ENCODE measurements at regions not wholly inside any gene's neighbourhood (a gene's known extent, or its start where the extent isn't known, plus 50 kb on each side); places are given as distances from the start of the nearest gene placed in this dataset.
"Not testable (repeated sequence)": the region's sequence is repeated elsewhere in the genome, so short reads cannot be mapped to it uniquely, and the experiment has no call there.

DNA sequence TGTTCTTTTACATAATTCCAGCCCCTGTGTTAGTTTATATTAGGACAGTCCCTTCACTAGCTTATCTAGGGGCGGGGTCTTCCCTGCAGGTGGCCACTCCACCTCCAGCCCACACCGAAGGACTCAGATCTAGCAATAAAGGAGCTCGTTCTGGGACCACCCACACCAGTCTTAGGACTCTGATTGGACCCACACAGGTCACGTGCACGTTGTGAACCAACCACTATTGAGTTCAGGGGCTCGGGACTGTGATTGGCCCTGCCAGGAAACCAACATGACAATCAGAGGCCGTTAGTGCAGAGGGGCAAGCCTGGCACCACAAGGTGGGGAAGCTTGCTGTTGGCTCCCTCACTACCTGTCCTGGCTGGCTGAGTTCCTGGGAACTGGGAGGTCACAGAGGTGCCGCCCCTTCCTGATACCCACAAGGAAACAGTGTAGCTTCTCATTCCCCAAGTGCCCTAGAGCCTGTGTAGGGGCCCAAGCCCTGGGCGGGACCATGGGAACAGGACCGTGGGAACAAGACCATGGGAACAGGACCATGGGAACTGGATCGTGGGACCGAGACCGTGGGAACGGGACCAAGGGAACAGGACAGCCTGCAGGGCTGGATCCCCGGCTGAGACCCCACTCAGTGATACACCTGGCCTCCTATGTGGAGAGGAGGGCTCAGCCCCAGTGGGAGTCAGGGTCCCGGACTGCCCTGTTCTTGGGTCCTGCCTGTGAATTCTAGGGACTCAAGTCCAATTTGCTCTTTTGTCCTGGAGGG is 297.8 kb downstream of the ADGRD1 start:
- DNase-seq, result no peak

DNA sequence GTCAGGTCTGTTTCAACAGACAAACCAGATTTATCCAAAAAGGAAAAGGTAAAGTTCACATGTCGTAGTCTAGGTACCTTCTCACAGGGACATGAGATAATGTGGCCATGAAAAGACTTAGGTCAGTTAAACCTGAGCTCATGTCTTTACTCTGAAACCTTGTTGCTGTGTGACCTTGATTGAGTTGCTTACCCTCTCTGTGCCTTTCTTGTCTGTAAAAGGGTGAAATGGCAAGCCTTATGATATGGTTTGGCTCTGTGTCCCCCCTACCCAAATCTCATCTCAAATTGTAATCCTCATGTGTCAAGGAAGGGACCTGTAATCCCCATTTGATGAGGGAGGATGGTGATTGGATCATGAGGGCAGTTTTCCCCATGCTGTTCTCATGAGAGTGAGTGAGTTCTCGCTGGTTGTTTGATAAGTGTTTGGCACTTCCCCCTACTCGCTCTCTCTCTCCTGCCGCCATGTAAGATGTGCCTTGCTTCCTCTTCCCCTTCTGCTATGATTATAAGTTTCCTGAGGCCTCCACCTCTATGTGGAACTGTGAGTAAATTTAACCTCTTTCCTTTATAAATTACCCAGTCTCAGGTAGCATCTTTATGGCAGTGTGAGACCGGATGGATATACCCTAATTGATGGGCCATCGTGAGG is 299.8 kb downstream of the ADGRD1 start:
- DNase-seq, result no peak

DNA sequence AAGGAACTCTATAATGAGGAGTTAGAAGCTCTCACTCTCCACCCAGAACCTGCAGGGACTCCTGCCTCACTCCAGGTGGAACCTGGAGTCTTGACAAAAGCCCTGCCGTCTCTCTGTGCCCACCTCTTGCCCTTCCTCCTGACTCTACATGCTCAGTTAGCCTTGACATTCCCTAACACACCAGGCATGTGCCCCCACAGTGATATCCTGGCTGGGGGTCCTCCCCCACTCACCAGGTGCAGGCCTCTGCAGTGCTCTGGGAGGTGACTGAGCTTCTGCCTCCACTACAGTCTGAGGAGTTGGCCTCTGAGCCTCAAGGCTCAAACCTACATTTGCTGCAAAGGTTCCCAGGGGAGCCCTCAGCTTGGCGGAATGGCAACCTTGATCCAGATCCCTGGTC is 300.7 kb downstream of the ADGRD1 start:
- no peak for DNase-seq

DNA sequence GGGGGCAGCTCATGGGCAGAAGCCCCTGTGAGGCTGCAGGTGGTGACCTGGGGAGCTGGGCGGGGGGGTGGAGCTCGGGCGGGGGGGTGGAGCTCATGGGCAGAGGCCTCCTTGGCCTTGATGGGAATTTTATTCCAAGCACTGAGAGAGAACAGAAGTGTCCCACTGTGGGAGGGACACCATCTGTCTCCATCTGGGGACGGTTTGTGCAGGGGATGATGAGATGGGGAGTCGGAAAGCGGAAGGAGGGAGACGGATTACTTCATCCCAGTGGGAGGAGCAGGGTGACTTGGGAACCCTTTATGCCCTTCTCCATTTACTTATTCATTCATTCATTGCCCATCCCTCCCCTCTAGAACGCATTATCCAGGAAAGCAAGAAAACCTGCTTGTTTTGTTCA is 304.7 kb downstream of the ADGRD1 start:
- no peak for DNase-seq

DNA sequence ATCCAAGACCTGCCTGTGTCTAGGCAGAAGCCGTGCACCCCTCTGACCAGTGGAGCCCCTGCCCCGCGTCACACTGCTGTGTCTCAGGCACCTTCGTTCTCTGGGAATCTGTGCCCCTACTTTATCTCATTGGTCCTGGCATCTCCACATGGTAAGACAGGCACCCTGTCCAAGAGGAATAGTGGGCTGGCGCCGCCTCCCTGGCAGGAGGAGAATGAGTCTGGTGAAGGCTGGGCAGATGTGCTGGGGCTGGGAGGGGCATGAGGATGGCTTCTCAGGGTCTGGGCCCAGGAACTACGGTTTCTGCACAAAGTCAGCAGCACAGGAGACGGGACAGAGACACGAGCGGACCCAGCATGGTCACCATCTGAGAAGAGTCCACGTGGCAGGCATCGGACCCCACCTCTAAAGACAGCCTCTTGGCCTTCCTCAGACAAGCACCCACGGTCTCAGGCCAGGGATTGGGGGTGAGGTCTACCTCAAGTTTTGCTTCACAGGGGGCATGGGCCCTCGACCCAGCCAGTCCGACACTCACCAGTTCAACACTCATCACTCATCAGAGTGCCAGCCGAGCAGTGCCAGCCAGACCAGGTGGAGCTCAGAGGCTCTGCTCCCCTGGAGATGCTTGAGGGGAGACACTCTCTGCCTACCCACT is 306.7 kb downstream of the ADGRD1 start:
- DNase-seq, result no peak

DNA sequence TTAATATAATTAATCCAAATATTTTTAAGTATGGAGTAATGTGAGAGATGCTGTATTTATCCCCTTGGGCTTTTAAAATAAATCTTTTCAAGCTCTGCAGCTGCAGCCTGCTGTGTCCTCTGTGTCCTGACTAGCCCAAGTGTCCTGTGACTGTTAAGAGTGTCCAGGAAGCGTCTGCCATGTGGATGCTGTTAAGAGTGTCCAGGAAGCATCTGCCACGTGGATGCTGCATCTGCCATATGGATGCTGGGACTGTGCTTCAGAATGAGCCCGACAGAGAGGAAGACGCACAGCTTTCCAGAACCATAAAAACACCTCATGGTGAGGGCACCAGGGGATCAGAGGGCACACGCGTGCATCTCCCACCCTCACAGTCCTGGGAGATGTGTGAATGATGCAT is 307.2 kb downstream of the ADGRD1 start:
- DNase-seq, result no peak

DNA sequence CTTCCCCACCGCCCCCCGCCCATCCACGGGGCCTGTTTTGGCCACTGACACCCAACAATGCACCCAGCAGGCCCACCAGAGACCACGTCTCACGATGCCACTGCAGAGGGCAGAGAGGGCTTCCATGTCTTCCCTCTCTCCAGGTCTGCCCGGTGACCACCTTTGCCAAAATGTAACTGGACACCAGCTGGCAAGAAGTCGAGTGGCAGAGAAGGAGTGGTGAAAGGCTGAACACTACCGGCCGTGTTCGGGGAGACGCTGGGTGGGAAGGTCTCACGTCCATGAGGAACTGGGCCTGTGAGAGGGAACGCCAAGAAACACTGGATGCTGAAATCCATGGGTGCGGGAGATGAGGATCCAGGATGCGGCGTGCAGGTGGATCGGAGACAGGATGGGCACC is 308.2 kb downstream of the ADGRD1 start:
- no peak for DNase-seq

DNA sequence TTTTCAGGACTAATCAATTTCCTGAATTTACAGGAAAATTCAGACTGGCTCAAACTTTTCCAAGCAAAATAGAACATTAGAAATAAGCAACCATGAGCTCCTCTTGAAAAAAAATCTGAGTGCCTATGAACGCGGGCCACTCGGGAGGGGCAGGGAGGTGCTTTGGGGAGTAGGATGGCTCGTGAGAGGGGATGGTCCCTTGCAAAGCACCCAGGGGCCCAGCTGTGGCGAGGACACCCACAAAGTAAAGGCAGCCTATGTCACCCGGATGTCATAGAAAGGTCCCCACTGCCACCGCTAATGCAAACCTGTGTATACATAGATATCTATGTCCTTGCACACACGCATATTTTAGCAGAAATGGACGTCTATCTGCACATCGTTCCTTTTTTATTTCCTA is 309.9 kb downstream of the ADGRD1 start:
- no peak for DNase-seq

DNA sequence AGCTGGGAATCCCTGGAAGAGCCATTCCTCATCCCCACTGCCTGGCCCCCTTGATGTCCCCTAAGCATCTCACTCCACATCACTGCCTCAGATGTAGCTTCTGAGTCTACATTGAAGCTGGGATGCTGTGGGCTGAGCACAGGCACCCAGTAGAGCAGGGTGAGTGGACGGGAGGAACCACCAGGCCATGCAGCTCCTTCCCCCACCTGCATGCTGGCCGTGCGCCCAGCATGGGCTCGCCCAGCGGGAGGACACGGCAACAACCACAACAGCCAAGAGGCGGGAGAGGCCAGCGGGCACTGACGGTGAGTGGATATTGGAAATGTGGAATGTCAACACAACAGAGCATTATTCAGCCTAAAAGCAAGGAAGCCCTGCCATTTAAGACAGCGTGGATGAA is 310.9 kb downstream of the ADGRD1 start:
- no peak for DNase-seq

DNA sequence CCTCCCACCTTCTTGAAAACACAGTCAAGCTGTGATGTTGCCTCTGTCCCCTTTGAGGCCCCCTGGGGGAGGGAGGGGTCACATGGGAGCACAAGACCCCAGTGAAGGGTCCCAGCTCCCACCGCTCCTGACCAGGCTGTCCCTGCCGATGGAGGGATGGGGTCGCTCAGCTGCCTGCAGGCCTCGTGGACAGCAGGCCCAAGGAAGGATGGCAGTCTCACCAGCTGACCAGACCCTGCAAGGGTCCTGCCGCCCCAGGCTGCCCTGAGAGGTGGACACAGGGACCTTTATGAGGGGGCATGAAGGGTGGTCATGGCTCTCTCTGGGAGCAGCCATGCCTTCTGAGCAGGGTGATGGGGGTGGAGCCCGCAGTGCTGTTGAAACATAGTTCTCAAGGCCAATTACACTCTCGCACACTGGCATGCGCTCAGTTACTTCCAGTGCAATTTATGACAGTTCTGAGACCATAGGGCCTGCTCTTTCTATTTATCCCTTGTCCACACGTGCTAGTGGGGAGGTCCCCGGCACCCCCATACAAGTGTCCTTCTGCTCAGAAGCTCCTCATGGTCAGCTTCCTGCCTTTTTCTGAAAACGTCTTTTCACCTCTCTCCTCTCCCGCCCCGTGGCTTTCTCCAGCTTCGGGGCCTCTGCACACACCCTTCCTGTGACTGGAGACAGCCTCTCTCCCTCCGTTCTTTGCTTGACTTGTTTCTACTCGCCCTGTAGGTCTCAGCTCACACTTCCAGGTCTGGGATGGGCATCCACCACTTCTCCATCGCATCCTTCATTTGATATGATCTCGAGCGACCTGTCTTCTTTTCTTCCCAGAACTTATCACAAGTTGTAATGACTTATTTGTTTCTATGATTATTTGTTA is 313.1 kb downstream of the ADGRD1 start:
- DNase-seq, result no peak

DNA sequence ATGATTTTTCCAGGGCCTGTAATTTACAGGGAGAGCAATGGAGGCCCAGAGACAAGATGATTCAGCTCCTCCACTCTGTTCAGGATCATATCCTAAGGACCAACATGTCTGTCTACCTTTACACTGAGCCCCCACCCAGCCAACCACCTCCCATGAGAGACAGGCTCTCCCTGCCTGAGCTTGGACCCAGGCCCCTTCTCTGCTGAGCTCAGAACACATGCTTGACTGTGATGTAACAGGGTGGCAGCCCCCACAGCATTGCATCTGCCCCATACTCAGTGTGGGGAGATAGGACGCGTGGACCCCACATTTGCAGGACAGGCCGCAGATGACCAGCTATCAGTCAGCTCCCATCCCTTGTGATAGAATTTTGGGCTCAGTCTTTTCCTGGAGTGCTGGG is 313.9 kb downstream of the ADGRD1 start:
- DNase-seq, result no peak

DNA sequence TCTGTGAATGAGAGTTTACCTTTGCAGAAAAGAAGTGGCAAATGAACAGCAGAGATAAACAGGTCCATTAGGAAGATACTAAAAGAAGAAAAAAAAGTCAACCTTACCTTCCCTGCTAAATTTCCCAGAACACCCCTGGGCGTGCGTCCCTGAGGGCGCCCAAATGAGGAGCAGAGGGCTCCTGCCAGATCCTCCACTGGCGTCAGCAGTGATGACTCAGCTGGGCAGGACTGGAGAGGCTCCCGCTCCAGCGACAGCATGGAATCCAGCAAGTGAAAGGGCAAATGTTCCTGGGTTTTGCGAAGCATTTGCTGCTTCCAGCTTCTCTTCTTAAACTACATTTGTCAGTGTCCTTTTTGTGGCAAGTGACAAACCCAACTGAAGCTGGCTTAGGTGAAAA is 314.4 kb downstream of the ADGRD1 start:
- not testable (repeated sequence) for DNase-seq

DNA sequence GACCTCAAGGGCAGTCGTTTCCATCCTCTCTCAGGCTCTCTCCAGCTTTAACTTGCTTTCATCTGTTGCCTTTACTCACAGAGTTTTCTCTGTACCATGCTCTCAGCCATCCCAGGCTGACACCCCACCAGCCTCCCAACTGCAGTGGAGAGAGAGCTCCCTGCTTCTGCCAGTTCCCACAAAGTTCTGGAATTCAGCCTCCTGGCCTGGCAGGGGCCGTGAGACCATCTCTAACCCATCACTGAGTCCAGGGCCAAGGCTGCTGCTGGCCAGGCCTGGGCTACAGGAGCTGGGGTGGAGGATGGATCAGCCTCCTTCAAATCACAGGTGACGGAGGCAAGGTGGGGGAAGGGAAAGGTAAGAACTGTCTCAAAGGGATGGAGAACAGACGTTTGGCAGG is 314.9 kb downstream of the ADGRD1 start:
- DNase-seq, result not testable (repeated sequence)

DNA sequence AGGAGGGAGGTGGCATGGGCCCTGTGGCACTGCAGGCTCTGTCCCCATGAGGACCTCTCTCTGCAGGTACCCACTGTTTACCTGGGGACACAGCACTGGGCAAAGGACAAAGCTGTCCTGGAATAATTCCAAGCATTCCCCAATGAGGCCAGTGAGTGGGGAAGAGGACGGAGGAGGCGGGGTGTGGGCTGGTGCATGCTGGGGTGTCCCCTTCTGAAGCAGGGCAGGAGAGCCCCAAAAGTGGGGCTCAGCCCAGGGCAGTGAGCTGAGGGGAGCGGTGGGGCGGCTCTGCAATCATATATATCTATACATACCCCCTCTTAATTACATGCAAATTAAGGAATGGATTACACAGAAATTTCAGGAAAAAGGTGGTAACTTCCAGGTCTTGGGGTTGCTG is 315.8 kb downstream of the ADGRD1 start:
- no peak for DNase-seq

DNA sequence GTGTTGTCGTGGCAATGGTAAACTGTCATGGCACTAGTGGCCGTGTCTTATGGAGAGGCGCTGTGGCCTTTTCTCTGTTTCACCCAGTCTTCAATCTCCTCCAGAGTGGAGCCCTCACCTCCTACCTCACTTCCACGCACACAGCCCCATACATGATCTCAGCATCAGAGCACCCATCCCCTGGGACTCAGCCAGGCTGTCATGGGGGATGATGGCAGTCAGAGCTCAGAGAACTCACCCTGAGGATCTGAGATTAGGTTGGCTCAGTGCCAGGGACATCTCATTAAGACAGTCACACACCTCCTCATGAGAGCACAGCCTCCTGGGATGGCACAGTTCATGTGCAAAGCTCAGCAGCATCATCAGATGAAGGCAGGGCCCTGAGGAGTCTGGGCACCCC is 316.3 kb downstream of the ADGRD1 start:
- not testable (repeated sequence) for DNase-seq

DNA sequence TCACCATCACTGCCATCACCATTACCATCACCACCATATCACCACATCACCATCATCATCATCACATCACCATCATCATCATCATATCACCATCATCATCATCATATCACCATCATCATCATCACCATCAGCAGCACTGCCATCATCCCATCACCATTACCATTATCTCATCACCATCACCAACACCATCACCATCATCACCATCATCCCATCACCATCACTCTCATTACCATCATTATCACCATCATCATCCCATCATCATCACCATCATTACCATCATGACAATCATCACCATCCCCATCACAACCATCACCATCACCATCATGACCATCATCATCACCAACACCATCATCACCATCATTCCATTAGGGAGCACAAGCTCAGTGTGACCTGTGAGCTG is 318.0 kb downstream of the ADGRD1 start:
- no peak for DNase-seq

DNA sequence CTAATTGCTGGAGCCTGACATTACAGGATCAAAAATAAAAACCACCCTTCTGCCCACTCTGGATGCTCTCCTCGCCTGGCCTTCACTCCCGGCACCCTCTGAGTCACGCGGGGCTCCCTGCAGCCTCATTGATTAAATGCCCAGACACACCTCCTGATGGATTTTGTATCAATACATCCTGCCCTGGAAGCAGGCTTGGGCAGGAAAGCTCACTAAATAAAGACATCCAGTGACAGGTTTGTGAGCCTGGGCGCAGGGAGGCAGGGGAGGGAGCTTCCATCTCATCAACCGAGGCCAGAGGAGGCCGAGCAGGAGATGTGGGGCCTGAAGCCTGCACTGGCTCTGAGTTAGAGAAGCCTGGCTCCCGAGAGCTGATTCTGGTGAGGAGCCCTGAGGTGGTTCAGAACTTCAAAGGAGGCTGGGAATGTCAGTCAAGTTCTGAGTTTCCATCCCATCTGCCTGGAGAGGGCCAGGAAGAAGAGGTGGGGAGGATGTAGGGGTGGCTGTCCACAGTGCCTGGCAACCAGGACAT is 318.6 kb downstream of the ADGRD1 start:
- not testable (repeated sequence) for DNase-seq

DNA sequence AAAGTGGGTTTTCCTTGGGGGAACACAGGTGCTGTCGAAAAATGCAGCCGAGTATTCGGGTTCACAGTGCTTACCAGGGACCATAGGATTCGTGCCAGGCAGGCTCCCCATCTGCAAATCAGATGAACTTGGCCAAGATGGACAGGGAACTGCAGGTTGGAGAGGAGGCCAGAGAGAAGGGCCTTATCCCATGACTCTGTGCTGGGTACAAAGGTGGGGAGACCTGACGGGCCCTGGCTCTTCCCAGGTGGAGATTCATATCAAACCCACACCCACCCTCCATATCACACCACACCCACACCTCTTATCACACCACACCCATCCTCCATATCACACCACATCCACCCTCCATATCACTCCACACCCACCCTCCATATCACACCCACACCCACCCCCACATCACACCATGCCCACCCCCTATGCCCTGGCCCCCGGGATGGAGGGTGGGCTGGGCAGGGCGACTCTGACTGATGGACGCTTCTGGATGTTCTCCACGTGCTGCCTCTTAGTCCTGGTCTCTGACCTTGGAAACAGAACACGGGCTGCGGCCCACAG is 319.7 kb downstream of the ADGRD1 start:
- DNase-seq, result no peak

DNA sequence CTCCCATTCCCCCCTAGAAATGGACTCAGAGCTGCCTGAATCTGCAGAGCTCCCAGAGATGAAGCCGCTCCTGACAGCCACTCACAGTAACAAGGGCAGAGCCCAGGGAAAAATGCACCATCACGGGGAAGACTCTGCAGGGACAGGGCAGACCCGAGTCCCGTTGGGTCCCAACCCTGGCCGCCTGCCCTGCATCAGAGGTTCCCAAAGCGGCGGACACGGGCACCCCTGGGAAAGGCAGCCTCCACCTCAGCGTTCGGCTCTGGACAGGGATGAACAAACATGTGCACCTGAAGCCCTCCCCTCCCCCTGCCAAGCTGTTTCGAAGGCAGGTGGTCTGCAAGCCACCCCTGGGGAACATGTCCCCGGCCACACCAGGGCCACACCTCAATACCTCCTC is 320.4 kb downstream of the ADGRD1 start:
- DNase-seq, result no peak

DNA sequence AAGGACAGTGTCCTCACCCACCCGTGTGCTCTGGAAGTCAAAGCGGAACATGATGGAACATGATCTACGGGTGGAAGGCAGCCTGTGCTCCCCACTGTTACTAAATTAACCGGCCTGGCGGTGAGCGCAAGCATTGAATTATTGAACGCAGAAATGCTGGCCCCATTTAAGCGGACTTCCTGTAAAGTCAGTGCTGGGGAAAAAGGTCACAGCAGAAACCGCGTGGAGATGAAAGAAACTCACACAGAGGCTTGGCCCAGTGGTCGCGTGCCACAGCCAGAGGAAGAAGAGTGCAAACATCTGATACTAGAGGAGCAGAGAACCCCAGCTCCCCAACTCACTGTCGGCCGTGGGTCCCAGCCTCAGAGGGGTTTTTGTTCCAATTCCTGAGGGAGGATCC is 321.2 kb downstream of the ADGRD1 start:
- DNase-seq, result no peak

DNA sequence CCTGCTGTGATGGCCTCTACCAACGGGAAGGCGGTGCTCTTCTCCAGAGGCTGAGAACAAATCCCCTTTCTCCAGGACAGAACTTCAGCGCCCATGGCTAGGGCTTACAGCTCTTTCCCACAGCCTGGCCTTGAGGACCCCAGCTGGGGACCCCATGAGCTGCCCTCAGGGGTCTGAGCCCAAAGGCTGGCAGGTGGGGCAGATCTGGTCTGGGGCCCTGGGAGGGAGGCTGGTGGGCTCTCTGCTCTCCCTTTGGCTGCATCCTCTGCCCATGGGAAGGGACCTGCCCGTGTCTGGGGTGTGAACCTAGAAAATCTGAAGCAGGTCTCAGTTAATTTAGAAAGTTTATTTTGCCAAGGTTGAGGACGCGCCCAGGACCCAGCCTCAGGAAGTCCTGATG is 322.1 kb downstream of the ADGRD1 start:
- DNase-seq, result no peak

DNA sequence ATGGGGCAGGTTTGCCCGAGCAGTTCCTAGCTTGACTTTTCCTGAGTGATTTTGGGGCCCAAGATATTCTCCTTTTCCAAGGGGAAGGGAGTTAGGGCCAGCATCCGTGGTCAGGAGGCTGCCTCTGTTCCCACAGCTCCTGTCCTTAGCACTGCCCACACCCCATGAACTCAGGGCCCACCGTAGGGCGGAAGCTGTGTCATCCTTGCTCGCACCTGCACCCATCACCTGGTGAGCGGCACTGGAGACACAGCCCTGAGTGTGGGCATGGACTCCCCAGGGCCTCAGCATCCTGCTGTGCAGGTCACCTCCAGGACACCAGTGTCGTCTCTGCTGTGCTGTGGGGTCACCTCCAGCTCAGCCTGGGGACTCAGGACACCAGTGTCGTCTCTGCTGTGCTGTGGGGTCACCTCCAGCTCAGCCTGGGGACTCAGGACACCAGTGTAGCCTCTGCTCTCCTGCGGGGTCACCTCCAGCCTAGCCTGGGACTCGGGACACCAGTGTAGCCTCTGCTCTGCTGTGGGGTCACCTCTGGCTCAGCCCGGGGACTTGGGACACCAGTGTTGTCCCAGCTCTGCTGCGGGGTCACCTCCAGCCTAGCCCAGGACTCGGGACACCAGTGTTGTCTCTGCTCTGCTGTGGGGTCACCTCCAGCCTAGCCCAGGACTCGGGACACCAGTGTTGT is 322.9 kb downstream of the ADGRD1 start:
- DNase-seq, result no peak

Data from activated naive CD4-positive, alpha-beta T cell treated with Interleukin-2 at 50 U/mL for 16 hours (primary cell).